ENCODE measurements at regions not wholly inside any gene's neighbourhood (a gene's known extent, or its start where the extent isn't known, plus 50 kb on each side); places are given as distances from the start of the nearest gene placed in this dataset.

DNA sequence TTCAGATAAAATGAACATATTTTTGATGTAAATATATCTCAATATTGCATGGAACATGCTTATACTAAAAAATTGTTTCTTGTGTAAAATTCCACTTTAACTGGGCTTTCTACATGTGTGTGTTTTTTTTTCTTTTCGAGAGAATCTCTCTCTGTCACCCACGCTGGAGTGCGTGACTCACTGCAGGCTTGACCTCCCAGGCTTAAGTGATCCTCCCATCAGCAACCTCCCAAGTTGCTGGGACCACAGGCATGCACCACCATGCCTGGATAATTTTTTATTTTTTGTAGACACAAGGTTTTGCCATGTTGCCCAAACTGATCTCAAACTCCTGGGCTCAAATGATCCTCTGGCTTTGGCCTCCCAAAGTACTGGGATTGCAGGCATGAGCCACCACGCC lies 254.6 kb downstream of the LOXHD1 start:
- no peak for TF ChIP-seq BHLHE40 (IDR thresholded peaks at IDR 0.05; ENCODE audit: borderline replicate concordance)
- no peak for TF ChIP-seq SP1 (IDR thresholded peaks at IDR 0.05)
- no peak for TF ChIP-seq L3MBTL2 (conservative IDR thresholded peaks at IDR 0.05)
- TF ChIP-seq NFRKB (IDR thresholded peaks at IDR 0.05): no peak
- TF ChIP-seq, protein P1, sequence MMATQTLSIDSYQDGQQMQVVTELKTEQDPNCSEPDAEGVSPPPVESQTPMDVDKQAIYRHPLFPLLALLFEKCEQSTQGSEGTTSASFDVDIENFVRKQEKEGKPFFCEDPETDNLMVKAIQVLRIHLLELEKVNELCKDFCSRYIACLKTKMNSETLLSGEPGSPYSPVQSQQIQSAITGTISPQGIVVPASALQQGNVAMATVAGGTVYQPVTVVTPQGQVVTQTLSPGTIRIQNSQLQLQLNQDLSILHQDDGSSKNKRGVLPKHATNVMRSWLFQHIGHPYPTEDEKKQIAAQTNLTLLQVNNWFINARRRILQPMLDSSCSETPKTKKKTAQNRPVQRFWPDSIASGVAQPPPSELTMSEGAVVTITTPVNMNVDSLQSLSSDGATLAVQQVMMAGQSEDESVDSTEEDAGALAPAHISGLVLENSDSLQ (IDR thresholded peaks at IDR 0.05): no peak
- no peak for TF ChIP-seq FOXM1 (IDR thresholded peaks at IDR 0.05; ENCODE audit: borderline replicate concordance)
- no peak for TF ChIP-seq FOXK2 (IDR thresholded peaks at IDR 0.05)
- no peak for TF ChIP-seq SUZ12 (IDR thresholded peaks at IDR 0.05)
- TF ChIP-seq ZNF384 (IDR thresholded peaks at IDR 0.05): no peak
